Muscle of back (tissue), 3 donors: ENCODE measurements at regions not wholly inside any gene's neighbourhood (a gene's known extent, or its start where the extent isn't known, plus 50 kb on each side); places are given as distances from the start of the nearest gene placed in this dataset.
"Not testable (repeated sequence)": the region's sequence is repeated elsewhere in the genome, so short reads cannot be mapped to it uniquely, and the experiment has no call there.

Experiments used
- DNase-seq, 3 donors: peaks; one replicate each; pipeline versions ENCODE4 v3.0.0 to v3.0.0-alpha.2; 2013

DNA sequence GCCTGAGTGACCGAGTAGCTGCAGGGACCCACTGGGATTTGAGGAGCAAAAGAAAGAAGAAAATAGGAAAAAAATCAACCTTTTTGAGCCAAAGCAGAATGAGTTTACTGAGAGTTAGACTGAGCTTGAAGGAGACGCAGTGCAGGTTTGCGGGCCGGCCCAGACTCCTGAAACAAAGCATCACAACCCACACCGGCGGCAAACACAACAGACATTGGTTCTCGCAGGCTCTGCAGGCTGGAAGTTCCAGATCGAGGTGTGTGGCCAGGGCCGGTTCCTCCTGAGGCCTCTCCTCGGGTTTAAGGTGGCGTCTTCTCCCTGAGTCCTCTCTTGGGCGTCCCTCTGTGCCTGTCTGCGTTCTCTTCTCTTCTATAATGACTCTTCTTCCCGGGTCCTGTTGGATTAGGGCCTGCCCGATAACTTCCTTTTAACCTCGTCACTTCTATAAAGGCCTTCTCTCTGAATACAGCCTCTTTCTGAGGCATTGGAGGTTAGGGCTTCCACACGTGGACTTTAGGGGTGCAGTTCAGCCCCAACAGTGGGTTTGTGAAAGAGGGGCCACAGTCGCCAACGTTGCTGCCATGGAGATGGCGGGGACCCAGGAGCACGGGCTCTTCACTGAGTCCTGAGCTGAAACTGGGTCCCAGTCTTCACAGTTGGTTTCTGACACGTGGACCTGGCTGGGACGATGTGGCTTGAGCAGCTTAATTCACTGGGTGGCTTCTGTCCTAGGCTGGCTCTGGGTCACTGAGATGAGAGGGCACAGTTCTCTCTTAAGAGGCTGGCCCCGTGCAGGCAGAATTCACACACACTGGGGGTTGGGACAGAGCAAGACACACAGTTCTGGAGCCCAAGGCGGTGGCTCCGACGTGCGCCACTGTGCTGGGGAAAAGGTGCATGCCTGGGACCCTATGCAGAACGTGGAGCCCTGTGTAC is 1047.7 kb downstream of the BRD1 start:
- no peak for DNase-seq

- no peak for DNase-seq
These were observed 1048.4 kb downstream of the BRD1 start for GRCh38 chr22:48779211-48779643.

- no peak for DNase-seq
These were observed 1049.1 kb downstream of the BRD1 start for GRCh38 chr22:48778308-48779195.

DNA sequence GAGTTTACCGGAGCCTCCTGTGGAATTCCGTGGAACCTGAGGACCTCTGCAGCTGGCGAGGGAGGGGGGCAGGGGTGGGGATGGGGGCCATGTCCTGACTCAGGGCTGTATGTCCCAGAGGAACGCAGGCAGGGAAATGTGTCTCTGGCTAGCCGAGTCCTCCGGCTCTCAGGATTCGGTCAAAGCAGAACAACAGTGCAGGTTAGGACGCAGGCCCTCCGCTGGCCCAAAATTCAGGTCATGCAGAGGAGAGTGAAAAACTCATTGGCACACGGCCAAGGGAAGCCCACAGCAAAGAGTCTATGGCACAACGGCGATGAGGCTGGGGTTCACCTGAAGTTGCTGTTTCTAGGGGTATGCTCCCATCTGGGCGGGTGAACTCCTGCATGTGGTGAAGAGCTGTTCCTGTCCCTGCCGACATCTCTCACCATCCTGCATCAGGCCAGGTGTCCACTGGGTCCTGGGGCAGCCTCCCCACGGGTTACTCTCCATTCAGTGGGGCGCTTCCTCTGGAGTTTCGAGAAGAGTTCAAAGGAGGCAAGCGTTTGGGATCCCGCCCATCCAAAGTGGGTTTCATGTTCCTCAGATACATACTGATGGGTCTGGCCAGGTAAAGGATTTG is 1055.3 kb downstream of the BRD1 start:
- DNase-seq, result no peak

DNA sequence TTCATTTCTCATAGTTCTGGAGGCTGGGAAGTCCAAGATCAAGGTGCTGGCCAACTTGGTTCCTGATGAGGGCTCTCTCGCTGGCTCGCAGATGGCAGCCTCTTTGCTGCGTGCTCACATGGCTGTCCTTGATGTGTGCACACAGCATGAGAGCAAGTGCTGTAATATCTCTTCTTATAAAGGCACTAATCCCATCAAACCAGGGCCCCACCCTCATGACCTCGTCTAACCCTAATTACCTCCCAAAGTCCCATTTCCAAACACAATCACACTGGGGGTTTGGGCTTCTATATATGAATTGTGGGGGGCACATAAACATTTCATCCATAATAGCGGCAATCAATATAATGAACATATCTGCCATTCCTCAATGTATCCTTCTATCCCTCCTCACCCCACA is 1062.1 kb downstream of the BRD1 start:
- DNase-seq, result no peak

GRCh38 chr22:48761546-48761945 is 1066.1 kb downstream of the BRD1 start:
- no peak for DNase-seq

DNA sequence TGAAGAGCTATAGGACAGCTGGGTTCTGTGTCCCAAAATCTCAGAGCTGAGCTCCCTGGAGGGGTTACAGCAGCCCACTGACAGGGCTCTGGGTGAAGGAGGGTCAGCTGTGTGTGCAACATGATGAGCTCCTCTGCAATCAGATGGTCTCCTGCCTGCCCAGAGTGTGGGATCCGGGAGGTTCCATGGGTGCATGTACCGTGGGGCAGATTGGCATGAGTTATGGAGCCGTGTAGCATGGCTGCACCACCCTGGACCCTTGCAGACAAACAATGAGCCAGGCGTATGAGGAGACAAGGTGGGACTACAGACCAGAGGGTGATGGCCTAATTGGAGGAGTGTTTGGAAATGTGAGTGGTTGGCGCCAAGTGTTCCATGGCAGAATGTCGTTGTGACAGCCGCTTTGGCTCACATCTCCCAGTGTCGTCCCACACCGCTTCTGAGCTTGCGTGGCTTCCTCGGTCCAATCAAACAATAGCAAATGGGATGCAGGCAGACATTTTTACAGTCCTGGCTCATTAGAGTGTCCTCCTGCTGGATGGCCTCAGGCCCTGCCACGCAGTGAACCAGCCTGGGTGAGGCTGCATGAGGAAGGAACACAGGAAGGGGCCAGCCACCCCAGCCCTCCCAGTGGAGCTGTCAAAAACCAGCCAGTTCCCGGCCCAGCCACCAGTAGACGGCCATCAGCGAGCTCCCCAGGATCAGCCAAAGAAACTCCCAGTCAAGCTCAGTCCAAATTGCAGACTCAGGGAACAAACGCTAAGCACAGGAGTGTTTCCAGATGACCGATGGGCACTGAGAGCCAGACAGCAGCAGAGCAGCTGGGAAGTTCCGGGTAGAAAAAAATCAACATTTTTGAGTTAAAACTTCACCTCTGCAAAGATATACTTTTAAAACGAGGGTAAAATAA is 1066.9 kb downstream of the BRD1 start:
- DNase-seq, result peak in 2 of 3 donors; percentile 21 to 27

DNA sequence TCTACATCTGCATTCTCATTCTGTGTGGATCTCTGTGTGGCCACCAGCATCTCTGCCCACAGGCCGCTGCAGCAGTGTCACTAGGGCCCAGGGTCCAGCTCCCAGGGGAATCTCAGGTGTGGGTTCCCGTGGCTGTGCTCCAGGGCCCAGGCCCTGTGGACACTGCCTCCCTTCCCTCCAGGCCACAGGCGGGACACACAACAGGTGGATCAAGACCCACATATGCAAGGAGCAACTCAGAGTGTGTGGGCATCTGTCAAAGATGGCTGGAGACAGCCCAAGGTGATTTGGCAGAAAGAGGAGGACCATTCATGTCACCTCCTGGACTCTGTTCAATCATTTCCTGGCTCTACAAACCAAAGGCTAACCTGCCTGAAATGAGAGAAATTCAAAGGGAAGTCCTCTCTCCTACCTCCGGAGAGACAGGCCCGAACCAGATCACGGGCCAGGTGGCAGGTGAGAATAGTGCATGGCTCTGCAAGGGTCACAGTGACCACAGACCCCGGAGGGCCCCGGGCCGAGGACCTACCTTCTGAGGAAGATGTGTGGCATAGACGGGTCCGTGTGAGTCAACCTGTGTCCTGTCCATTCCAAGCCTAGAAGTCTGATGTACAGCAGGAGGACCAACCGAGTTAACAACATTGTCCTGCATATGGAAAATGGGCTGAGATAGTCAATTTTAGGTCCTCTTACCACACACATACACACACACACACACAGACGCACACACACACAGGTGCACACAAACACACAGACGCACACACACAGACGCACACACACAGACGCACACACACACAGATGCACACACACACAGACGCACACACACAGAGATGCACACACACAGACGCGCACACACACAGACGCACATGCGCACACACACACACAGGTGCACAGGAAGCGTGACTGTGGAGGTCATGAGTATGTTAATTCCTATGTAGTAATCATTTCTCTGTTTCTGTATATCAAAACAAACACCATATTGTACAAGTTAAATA is 1068.5 kb downstream of the BRD1 start:
- DNase-seq, result no peak

DNA sequence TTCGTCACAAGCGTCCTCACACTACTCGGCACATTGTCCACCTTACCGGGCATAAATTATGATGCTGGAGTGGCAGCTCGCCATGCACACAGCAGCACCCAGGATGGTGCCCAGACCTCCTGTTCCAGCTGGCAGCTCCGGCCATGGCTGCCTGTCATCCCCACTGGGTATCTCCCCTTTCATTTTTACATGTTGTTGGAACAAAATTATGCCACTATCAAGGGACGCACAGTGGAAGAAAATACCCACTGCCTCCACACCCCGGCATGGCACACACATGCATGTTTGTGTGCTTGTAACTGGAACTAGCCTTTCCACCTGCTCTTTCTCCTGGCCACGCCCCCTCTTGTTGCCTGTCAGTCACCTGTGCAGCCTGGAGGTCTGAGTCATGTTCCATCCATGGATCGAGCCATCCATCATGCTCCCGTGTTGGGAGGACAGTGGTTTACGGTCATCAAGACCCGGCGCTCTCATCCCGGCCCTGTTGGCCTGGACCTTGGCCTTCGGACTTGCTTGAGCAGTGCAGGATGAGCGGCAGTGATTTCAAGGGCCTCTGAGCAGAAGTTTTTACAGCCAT is 1069.6 kb downstream of the BRD1 start:
- peak in 1 of 3 donors; percentile 6 for DNase-seq

- no peak for DNase-seq
These were observed 1070.1 kb downstream of the BRD1 start for GRCh38 chr22:48757581-48757980.

GRCh38 chr22:48757135-48757534 is 1070.5 kb downstream of the BRD1 start:
- not testable (repeated sequence) for DNase-seq

GRCh38 chr22:48756146-48757111 is 1071.2 kb downstream of the BRD1 start:
- no peak for DNase-seq

GRCh38 chr22:48755059-48755949 is 1072.4 kb downstream of the BRD1 start:
- DNase-seq, result no peak

DNA sequence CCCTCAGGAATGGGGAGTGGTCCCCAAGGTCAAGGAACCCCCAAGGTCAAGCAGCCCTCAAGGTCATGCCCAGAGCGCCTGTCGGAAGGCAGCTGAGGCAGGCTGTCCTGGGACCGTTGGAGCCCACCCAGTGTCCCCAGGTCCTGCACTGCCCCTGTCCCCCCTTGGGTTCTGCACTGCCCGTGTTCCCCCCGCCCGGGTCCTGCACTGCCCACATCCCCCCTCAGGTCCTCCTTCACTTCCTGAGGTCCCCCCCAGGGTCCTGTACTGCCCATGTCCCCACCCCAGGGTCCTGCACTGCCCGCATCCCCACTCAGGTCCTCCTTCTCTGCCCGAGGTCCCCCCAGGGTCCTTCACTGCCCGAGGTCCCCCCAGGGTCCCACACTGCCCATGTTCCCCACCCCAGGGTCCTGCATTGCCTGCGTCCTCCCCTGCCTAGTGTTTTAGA is 1073.0 kb downstream of the BRD1 start:
- DNase-seq, result no peak

- no peak for DNase-seq
These were observed 1073.7 kb downstream of the BRD1 start for GRCh38 chr22:48753752-48754517.

DNA sequence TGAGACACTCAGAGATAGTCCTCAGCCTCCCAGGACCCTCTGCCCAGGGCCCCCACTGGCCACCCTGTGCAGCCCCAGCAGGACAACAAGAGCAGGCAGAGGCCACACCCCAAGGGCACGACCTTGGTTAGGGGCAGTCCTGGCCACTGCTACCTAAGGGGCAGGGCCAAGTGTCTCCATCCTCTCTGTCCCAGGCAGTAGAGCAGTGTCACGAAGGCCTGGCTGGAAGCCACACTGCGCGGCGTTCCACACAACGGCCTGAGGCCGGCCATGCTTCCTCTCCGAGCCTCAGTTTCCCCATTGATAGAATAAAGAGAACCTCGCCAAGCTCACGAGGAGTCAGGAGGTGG is 1074.3 kb downstream of the BRD1 start:
- no peak for DNase-seq
